H9 (cell line): ENCODE measurements at regions not wholly inside any gene's neighbourhood (a gene's known extent, or its start where the extent isn't known, plus 50 kb on each side); places are given as distances from the start of the nearest gene placed in this dataset.

Source experiments
- DNase-seq: peaks from one replicate; pipeline ENCODE4 v3.0.0-alpha.2; 2017
- H2AFZ ChIP-seq: one replicate; pipeline ENCODE4 v1.6.1; 2013; ENCODE audit warnings: mild to moderate bottlenecking, low read length, control low read depth, moderate library complexity
- H2AK5ac ChIP-seq: 2 replicates; pipeline ENCODE4 v1.6.1; 2013; ENCODE audit warnings: low read length, control low read depth, mixed read lengths; ENCODE audit not compliant: insufficient read length
- H2BK120ac ChIP-seq: one replicate; pipeline ENCODE4 v1.6.1; 2013; ENCODE audit warnings: low read depth, mild to moderate bottlenecking, low read length, control low read depth, inconsistent platforms; ENCODE audit not compliant: poor library complexity, severe bottlenecking
- H2BK12ac ChIP-seq: 2 replicates; pipeline ENCODE4 v1.6.1; 2013; ENCODE audit warnings: low read length, control low read depth, mixed read lengths, low read depth; ENCODE audit not compliant: insufficient read length
- H2BK15ac ChIP-seq: 2 replicates; pipeline ENCODE4 v1.6.1; 2013; ENCODE audit warnings: low read depth, low read length, control low read depth
- H2BK20ac ChIP-seq: one replicate; pipeline ENCODE4 v1.6.1; 2013; ENCODE audit warnings: low read depth, mild to moderate bottlenecking, low read length, control low read depth, inconsistent platforms; ENCODE audit not compliant: poor library complexity, severe bottlenecking
- H2BK5ac ChIP-seq: 2 replicates; pipeline ENCODE4 v1.6.1; 2013; ENCODE audit warnings: low read length, control low read depth, mixed read lengths; ENCODE audit not compliant: insufficient read length
- H3K14ac ChIP-seq: 2 replicates; pipeline ENCODE4 v1.6.1; 2013; ENCODE audit warnings: low read length, control low read depth; ENCODE audit not compliant: insufficient read depth
- H3K18ac ChIP-seq: 2 replicates; pipeline ENCODE4 v1.6.1; 2013; ENCODE audit warnings: low read depth, mild to moderate bottlenecking, mixed read lengths, low read length, control low read depth; ENCODE audit not compliant: insufficient read length
- H3K23ac ChIP-seq: 2 replicates; pipeline ENCODE4 v1.6.1; 2013; ENCODE audit warnings: low read length, control low read depth, mixed read lengths, low read depth; ENCODE audit not compliant: insufficient read length
- H3K23me2 ChIP-seq: 2 replicates; pipeline ENCODE4 v1.6.1; 2013; ENCODE audit warnings: low read depth, mild to moderate bottlenecking, mixed read lengths, low read length, control low read depth; ENCODE audit not compliant: insufficient read length, poor library complexity, severe bottlenecking
- H3K27ac ChIP-seq: 2 replicates; pipeline ENCODE4 v1.5.1; 2013; ENCODE audit warnings: low read length, control low read depth, mixed read lengths, low read depth; ENCODE audit not compliant: insufficient read length
- H3K27me3 ChIP-seq: 2 replicates; pipeline ENCODE4 v1.6.1; 2013; ENCODE audit warnings: low read length, control low read depth, inconsistent platforms; ENCODE audit not compliant: insufficient read depth
- H3K4ac ChIP-seq: 2 replicates; pipeline ENCODE4 v1.6.1; 2013; ENCODE audit warnings: low read depth, mild to moderate bottlenecking, control low read depth, inconsistent platforms, low read length, moderate library complexity
- H3K4me1 ChIP-seq: 2 replicates; pipeline ENCODE4 v1.6.1; 2013; ENCODE audit warnings: low read length, control low read depth, inconsistent platforms; ENCODE audit not compliant: insufficient read depth
- H3K4me2 ChIP-seq: 2 replicates; pipeline ENCODE4 v1.6.1; 2013; ENCODE audit warnings: low read length, control low read depth, mixed read lengths; ENCODE audit not compliant: insufficient read length, insufficient read depth
- H3K56ac ChIP-seq: 2 replicates; pipeline ENCODE4 v1.6.1; 2013; ENCODE audit warnings: low read depth, mild to moderate bottlenecking, mixed read lengths, low read length, control low read depth; ENCODE audit not compliant: insufficient read length
- H3K79me1 ChIP-seq: 2 replicates; pipeline ENCODE4 v1.6.1; 2013; ENCODE audit warnings: low read depth, mild to moderate bottlenecking, moderate library complexity, low read length, control low read depth, inconsistent platforms; ENCODE audit not compliant: insufficient read depth, poor library complexity, severe bottlenecking
- H3K79me2 ChIP-seq: 2 replicates; pipeline ENCODE4 v1.6.1; 2013; ENCODE audit warnings: low read length, control low read depth, inconsistent platforms; ENCODE audit not compliant: insufficient read depth
- H3K9ac ChIP-seq: 2 replicates; pipeline ENCODE4 v1.6.1; 2013; ENCODE audit warnings: low read length, control low read depth, mixed read lengths; ENCODE audit not compliant: insufficient read length; ENCODE audit errors: extremely low read depth
- H3K9me3 ChIP-seq: one replicate; pipeline ENCODE4 v1.6.1; 2013; ENCODE audit warnings: low read depth, low read length, inconsistent platforms; ENCODE audit not compliant: control insufficient read depth
- H3T11ph ChIP-seq: one replicate; pipeline ENCODE4 v1.6.1; 2013; ENCODE audit warnings: mild to moderate bottlenecking, low read length, control low read depth, inconsistent platforms
- H4K20me1 ChIP-seq: one replicate; pipeline ENCODE4 v1.6.1; 2013; ENCODE audit not compliant: control insufficient read depth, insufficient read length, insufficient read depth
- H4K5ac ChIP-seq: 2 replicates; pipeline ENCODE4 v1.6.1; 2013; ENCODE audit warnings: low read depth, mild to moderate bottlenecking, mixed read lengths, low read length, control low read depth; ENCODE audit not compliant: insufficient read length
- H4K8ac ChIP-seq: replicated peaks from 2 replicates; pipeline ENCODE4 v1.6.1; 2013; ENCODE audit warnings: low read length, control low read depth, mixed read lengths, low read depth; ENCODE audit not compliant: insufficient read length
- H4K91ac ChIP-seq: 2 replicates; pipeline ENCODE4 v1.6.1; 2013; ENCODE audit warnings: low read depth, mild to moderate bottlenecking, moderate library complexity, mixed read lengths, low read length, control low read depth; ENCODE audit not compliant: insufficient read length
- H3K27ac Mint-ChIP-seq, 3 experiments: 2 replicates in 2 of 3; 3 replicates in 1 of 3; pipeline ENCODE4 v1.8.0; 2020 to 2021; ENCODE audit warnings: mixed read lengths in 3 of 3, mild to moderate bottlenecking in 1 of 3, moderate library complexity in 1 of 3
- H3K27me3 Mint-ChIP-seq: 2 replicates; pipeline ENCODE4 v1.8.0; 2021; ENCODE audit warnings: low read depth, mild to moderate bottlenecking, moderate library complexity, mixed read lengths
- H3K36me3 Mint-ChIP-seq, 3 experiments: 2 replicates in 2 of 3; 3 replicates in 1 of 3; pipeline ENCODE4 v1.8.0; 2020 to 2021; ENCODE audit warnings: low read depth in 3 of 3, mixed read lengths in 3 of 3; ENCODE audit not compliant: insufficient read depth in 1 of 3
- H3K4me1 Mint-ChIP-seq, 2 experiments: 2 replicates each; pipeline ENCODE4 v1.8.0; 2020; ENCODE audit warnings: mixed read lengths in 2 of 2
- H3K4me3 Mint-ChIP-seq, 2 experiments: 2 replicates in 1 of 2; 3 replicates in 1 of 2; pipeline ENCODE4 v1.8.0; 2020 to 2021; ENCODE audit warnings: mild to moderate bottlenecking in 2 of 2, mixed read lengths in 2 of 2, moderate library complexity in 1 of 2
- H3K9me3 Mint-ChIP-seq, 2 experiments: 2 replicates in 1 of 2; 3 replicates in 1 of 2; pipeline ENCODE4 v1.8.0; 2020; ENCODE audit warnings: mild to moderate bottlenecking in 2 of 2, mixed read lengths in 2 of 2, moderate library complexity in 1 of 2
- CTCF ChIP-seq: fragments of 200-600 bp; sonication (generic); conservative IDR thresholded peaks from 3 replicates; pipeline ENCODE4 v1.8.0; 2021; ENCODE audit warnings: antibody characterized with exemption, mild to moderate bottlenecking
- WGBS: extraction: QIAGEN DNeasy Blood & Tissue Kit; methylation state at CpG from one replicate; pipeline ENCODE4 v1.1.7; 2013; ENCODE audit warnings: missing lambda C conversion rate, low lambda C conversion rate, mixed read lengths; ENCODE audit not compliant: insufficient read length; ENCODE audit errors: extremely low coverage; 5-methylcytosine and 5-hydroxymethylcytosine counted together

- Mint-ChIP-seq H3K27ac (no peak overlapping the region), H3K36me3 (peaks cover 0 to 2% (median 0%) of the 10 kb centered on the region in 3 experiments; a peak in 3 of 7 replicates)
- H3K9ac ChIP-seq: no peak overlapping the region
Measured at GRCh38 chr2:237027712-237028029, 58.0 kb upstream of the COPS8 start.

More at GRCh38 chr2:237027712-237028029, 58.0 kb upstream of the COPS8 start:
- no peak for TF ChIP-seq CTCF
- Histone ChIP-seq H3K23me2 (no peaks in the 10 kb centered on the region), H4K5ac (no peak overlapping the region), H2AFZ (no peak overlapping the region), H2BK5ac (no peak overlapping the region), H3T11ph (no peak overlapping the region), H4K91ac (no peak overlapping the region), H4K20me1 (no peaks in the 10 kb centered on the region), H2BK15ac (no peak overlapping the region), H4K8ac (no peak overlapping the region), H3K56ac (no peak overlapping the region), H3K4me2 (no peak overlapping the region), H3K79me2 (no peaks in the 10 kb centered on the region), H3K14ac (no peak overlapping the region), H3K23ac (no peak overlapping the region), H2BK20ac (no peak overlapping the region), H3K4ac (no peak overlapping the region), H3K9me3 (no peaks in the 10 kb centered on the region), H3K79me1 (no peaks in the 10 kb centered on the region), H3K4me1 (no peaks in the 10 kb centered on the region), H3K27ac (no peak overlapping the region), H3K18ac (no peak overlapping the region), H2BK120ac (no peak overlapping the region), H3K27me3 (no peaks in the 10 kb centered on the region), H2AK5ac (no peak overlapping the region), H2BK12ac (no peak overlapping the region)
- Mint-ChIP-seq H3K4me3 (no peak overlapping the region), H3K4me1 (peaks cover 0 to 3% of the 10 kb centered on the region in 2 experiments; a peak in 1 of 4 replicates), H3K27me3 (peaks cover 7% of the 10 kb centered on the region), H3K9me3 (peaks cover 0 to 8% of the 10 kb centered on the region in 2 experiments; a peak in 2 of 5 replicates)
- DNase-seq: no peak
- no CpG with 5 or more reads among the region's 5 CpGs for WGBS
